B cell (primary cell): ENCODE measurements at regions not wholly inside any gene's neighbourhood (a gene's known extent, or its start where the extent isn't known, plus 50 kb on each side); places are given as distances from the start of the nearest gene placed in this dataset.
"Not testable (repeated sequence)": the region's sequence is repeated elsewhere in the genome, so short reads cannot be mapped to it uniquely, and the experiment has no call there.

Experiments used
- ATAC-seq: fragments of 200-7000 bp; cut with Tn5 transposase; one replicate; pipeline ENCODE4 v1.10.0; 2021; ENCODE audit warnings: low read depth, mild to moderate bottlenecking, moderate number of reproducible peaks, moderate library complexity
- CTCF ChIA-PET: fragments of 350-600 bp; sonication (Branson Sonifier 250); formaldehyde crosslinking; loops from one replicate; lab custom pipeline; 2021; ENCODE audit warnings: antibody characterized with exemption, inconsistent platforms; lab: Charles Lee
- POLR2A ChIA-PET: fragments of 350-600 bp; sonication (Branson Sonifier 250); formaldehyde crosslinking; loops from one replicate; lab custom pipeline; 2021; ENCODE audit warnings: antibody characterized with exemption; lab: Charles Lee
- DNase-seq: peaks from one replicate; pipeline ENCODE4 v3.0.0; 2013
- H2AFZ ChIP-seq: 2 replicates; pipeline ENCODE4 v1.6.1; 2012; ENCODE audit warnings: mild to moderate bottlenecking, low read depth, low read length; ENCODE audit not compliant: insufficient read depth, poor library complexity, severe bottlenecking
- H3K27ac ChIP-seq, 2 donors: 1 replicate in 1 of 2; 2 replicates in 1 of 2; pipeline ENCODE4 v1.5.1; 2012 to 2013; ENCODE audit warnings: low read length in 2 of 2, mild to moderate bottlenecking in 2 of 2, moderate library complexity in 1 of 2
- H3K27me3 ChIP-seq, 4 experiments: fragments of 200-600 bp in 1 of 4; sonication (generic) in 1 of 4; replicated peaks in 1 of 4; 1 replicate in 2 of 4; 2 replicates in 2 of 4; pipeline versions ENCODE4 v1.6.1 to v1.7.0; 2013 to 2016; ENCODE audit warnings: low read length in 3 of 4, mild to moderate bottlenecking in 2 of 4, mixed read lengths in 1 of 4, moderate library complexity in 1 of 4; ENCODE audit not compliant: insufficient read depth in 4 of 4, control insufficient read depth in 3 of 4; ENCODE audit errors: control extremely low read depth in 1 of 4
- H3K36me3 ChIP-seq, 2 experiments: replicated peaks in 1 of 2; 1 replicate in 1 of 2; 2 replicates in 1 of 2; pipeline versions ENCODE4 v1.6.1 to v1.7.1; 2013; ENCODE audit warnings: low read length in 1 of 2; ENCODE audit not compliant: insufficient read depth in 2 of 2, control insufficient read depth in 1 of 2; ENCODE audit errors: control extremely low read depth in 1 of 2, extremely low read depth in 1 of 2
- H3K4me1 ChIP-seq, 2 donors: fragments of 200-600 bp in 1 of 2; sonication (generic) in 1 of 2; 1 replicate in 1 of 2; 2 replicates in 1 of 2; pipeline versions ENCODE4 v1.5.1 to v1.6.1; 2013 to 2017; ENCODE audit warnings: low read length in 2 of 2; ENCODE audit not compliant: control insufficient read depth in 2 of 2, insufficient read depth in 2 of 2
- H3K4me2 ChIP-seq: replicated peaks from 2 replicates; pipeline ENCODE3; 2012; ENCODE audit warnings: mild to moderate bottlenecking, low read depth, low read length; ENCODE audit not compliant: poor library complexity, severe bottlenecking
- H3K4me3 ChIP-seq, 5 experiments: fragments of 200-600 bp in 1 of 5; sonication (generic) in 1 of 5; 1 replicate in 3 of 5; 2 replicates in 2 of 5; pipeline versions ENCODE4 v1.5.1 to v1.7.0; 2011 to 2016; ENCODE audit warnings: low read length in 4 of 5, mild to moderate bottlenecking in 4 of 5, low read depth in 2 of 5, control low read depth in 1 of 5, moderate library complexity in 1 of 5; ENCODE audit not compliant: insufficient read depth in 1 of 5; ENCODE audit errors: control extremely low read depth in 1 of 5, extremely low read depth in 1 of 5
- H3K79me2 ChIP-seq: fragments of 200-600 bp; sonication (generic); one replicate; pipeline ENCODE4 v1.6.0; 2016; ENCODE audit warnings: low read length; ENCODE audit not compliant: control insufficient read depth, insufficient read depth
- H3K9ac ChIP-seq: fragments of 200-600 bp; sonication (generic); 2 replicates; pipeline ENCODE4 v1.6.1; 2017; ENCODE audit warnings: mild to moderate bottlenecking, low read length, moderate library complexity
- H3K9me3 ChIP-seq, 3 donors: one replicate each; pipeline versions ENCODE4 v1.6.1 to v1.7.1; 2013; ENCODE audit warnings: low read length in 2 of 3; ENCODE audit not compliant: control insufficient read depth in 2 of 3, insufficient read depth in 1 of 3; ENCODE audit errors: control extremely low read depth in 1 of 3
- H4K20me1 ChIP-seq: 2 replicates; pipeline ENCODE4 v1.6.0; 2012; ENCODE audit warnings: mild to moderate bottlenecking, low read length; ENCODE audit not compliant: insufficient read depth, control insufficient read depth, poor library complexity, severe bottlenecking
- H3K27ac Mint-ChIP-seq: one replicate; pipeline ENCODE4 v1.8.0; 2021; ENCODE audit warnings: mixed read lengths
- H3K27me3 Mint-ChIP-seq: one replicate; pipeline ENCODE4 v1.8.0; 2021; ENCODE audit warnings: mixed read lengths
- H3K4me1 Mint-ChIP-seq: one replicate; pipeline ENCODE4 v1.8.0; 2021; ENCODE audit warnings: mixed read lengths
- H3K4me3 Mint-ChIP-seq: one replicate; pipeline ENCODE4 v1.8.0; 2021; ENCODE audit warnings: mixed read lengths
- H3K9me3 Mint-ChIP-seq: one replicate; pipeline ENCODE4 v1.8.0; 2022; ENCODE audit warnings: mixed read lengths; ENCODE audit not compliant: insufficient read depth
- CTCF ChIP-seq: fragments of 200-600 bp; IDR thresholded peaks from one replicate; pipeline ENCODE4 v1.8.0; 2022; ENCODE audit warnings: antibody characterized with exemption, mild to moderate bottlenecking
- EZH2 ChIP-seq: IDR thresholded peaks from 2 replicates; pipeline ENCODE4 v1.6.1; 2012; ENCODE audit warnings: borderline replicate concordance, low read depth, mild to moderate bottlenecking, moderate library complexity, low read length; ENCODE audit not compliant: insufficient read depth, poor library complexity, severe bottlenecking
- WGBS: methylation state at CpG from one replicate; pipeline ENCODE4 v1.1.5; 2013; ENCODE audit warnings: missing lambda C conversion rate; ENCODE audit not compliant: insufficient coverage; 5-methylcytosine and 5-hydroxymethylcytosine counted together
- intact Hi-C: fragments of 100-400 bp; cut with micrococcal nuclease; formaldehyde crosslinking; loops from one replicate; pipeline ENCODE4 v1.10.0; 2022

- Histone ChIP-seq H3K27me3 (peaks cover 0 to 3% (median 0%) of the 10 kb centered on the region in 4 experiments), H3K36me3 (no peaks in the 10 kb centered on the region), H3K27ac (no peak overlapping the region), H3K9ac (no peak overlapping the region), H3K4me3 (no peak overlapping the region), H3K4me2 (no peak overlapping the region), H3K4me1 (no peaks in the 10 kb centered on the region), H3K9me3 (no peaks in the 10 kb centered on the region), H2AFZ (no peak overlapping the region), H4K20me1 (no peaks in the 10 kb centered on the region), H3K79me2 (no peaks in the 10 kb centered on the region)
- no peak for TF ChIP-seq CTCF
- TF ChIP-seq EZH2 = no peak
- intact Hi-C loops = no loop called here
- H3K27me3 Mint-ChIP-seq = peaks cover 47% of the 10 kb centered on the region
- no peak overlapping the region for H3K4me3 Mint-ChIP-seq
- peaks cover 2% of the 10 kb centered on the region for H3K4me1 Mint-ChIP-seq
- H3K27ac Mint-ChIP-seq = no peak overlapping the region
- no CpG with 5 or more reads among the region's 2 CpGs for WGBS
- ChIA-PET POLR2A (interaction anchor here (0.6 kb wide), 1 partner anchor 12 kb away, joined by 4 read pairs; no protein-coding TSS in a partner anchor), CTCF (no interaction called here)
- H3K9me3 Mint-ChIP-seq = peaks cover 6% of the 10 kb centered on the region
- no peak for DNase-seq
- no peak for ATAC-seq
These were observed 71.3 kb upstream of the FYN start for GRCh38 chr6:111944541-111944940.

- Histone ChIP-seq H3K27ac (no peak overlapping the region), H2AFZ (no peak overlapping the region), H3K27me3 (peaks cover 0 to 6% (median 0%) of the 10 kb centered on the region in 4 experiments), H4K20me1 (no peaks in the 10 kb centered on the region), H3K4me1 (no peaks in the 10 kb centered on the region), H3K4me3 (no peak overlapping the region), H3K9ac (no peak overlapping the region), H3K79me2 (no peaks in the 10 kb centered on the region), H3K36me3 (no peaks in the 10 kb centered on the region), H3K4me2 (no peak overlapping the region), H3K9me3 (no peaks in the 10 kb centered on the region)
- intact Hi-C loops = no loop called here
- Mint-ChIP-seq H3K4me3 (no peak overlapping the region), H3K9me3 (no peaks in the 10 kb centered on the region), H3K4me1 (no peaks in the 10 kb centered on the region), H3K27me3 (peaks cover 35% of the 10 kb centered on the region), H3K27ac (no peak overlapping the region)
- CTCF ChIA-PET = interaction anchor here (1.2 to 2.1 kb wide), 4 partner anchors 94 to 239 kb away, joined by 3 to 5 read pairs (median 4); no protein-coding TSS in a partner anchor
- 100% methylated on average over 3 of the region's 3 CpGs for WGBS
- no peak for ATAC-seq
- no peak for DNase-seq
- no peak for TF ChIP-seq EZH2
- no peak for TF ChIP-seq CTCF
- POLR2A ChIA-PET = no interaction called here
These were observed 76.3 kb upstream of the FYN start for GRCh38 chr6:111949546-111949945.

- H3K79me2 ChIP-seq, H3K9ac ChIP-seq, H3K4me2 ChIP-seq, ATAC-seq, H3K4me3 ChIP-seq, H3K27ac Mint-ChIP-seq, H3K4me1 Mint-ChIP-seq, H3K9me3 Mint-ChIP-seq, DNase-seq, H3K4me3 Mint-ChIP-seq, POLR2A ChIA-PET, intact Hi-C loops, H3K9me3 ChIP-seq, H3K27me3 ChIP-seq, H3K36me3 ChIP-seq, H2AFZ ChIP-seq, H3K4me1 ChIP-seq, H3K27ac ChIP-seq, H4K20me1 ChIP-seq: not testable (repeated sequence)
- WGBS = 73% methylated on average over 2 of the region's 3 CpGs
- H3K27me3 Mint-ChIP-seq = peaks cover 35% of the 10 kb centered on the region
- CTCF ChIA-PET = interaction anchor here (1.2 to 2.1 kb wide), 4 partner anchors 93 to 239 kb away, joined by 3 to 5 read pairs (median 4); no protein-coding TSS in a partner anchor
These were observed 76.7 kb upstream of the FYN start for GRCh38 chr6:111949984-111950383.
